ENCODE measurements at regions not wholly inside any gene's neighbourhood (a gene's known extent, or its start where the extent isn't known, plus 50 kb on each side); places are given as distances from the start of the nearest gene placed in this dataset.

GRCh38 chr16:85539629-85540291 is 73.4 kb upstream of the GSE1 start:
- DNase-seq (no peak), ATAC-seq (ENCODE audit: low read depth) (no peak)
- Histone ChIP-seq H2BK5ac (ENCODE audit: low read depth, low read length, poor library complexity, severe bottlenecking) (no peak overlapping the region), H4K91ac (ENCODE audit: insufficient read depth, low read depth, low read length) (no peak overlapping the region), H3K4me1 (ENCODE audit: control insufficient read depth, insufficient read depth, low read length) (peaks cover 11% of the 10 kb centered on the region; the same call in 1 of the 2 replicates), H3K14ac (replicated peaks; ENCODE audit: low read depth, low read length) (no peak overlapping the region), H2BK20ac (ENCODE audit: low read depth, low read length) (no peak overlapping the region), H3K23ac (ENCODE audit: low read depth, low read length) (no peak overlapping the region), H2AK5ac (ENCODE audit: low read depth, low read length) (no peak overlapping the region), H3K9ac (ENCODE audit: low read depth, low read length) (no peak overlapping the region), H3K27me3 (ENCODE audit: control insufficient read depth, insufficient read depth, low read length) (no peaks in the 10 kb centered on the region), H3K4ac (ENCODE audit: low read depth, low read length) (no peak overlapping the region), H3K18ac (ENCODE audit: low read depth, low read length) (no peak overlapping the region), H3K4me3 (ENCODE audit: insufficient read depth, low read depth, low read length) (no peak overlapping the region), H3K9me1 (ENCODE audit: insufficient read depth, low read length) (peaks cover 14% of the 10 kb centered on the region; the same call in 1 of the 2 replicates), H2AFZ (replicated peaks; ENCODE audit: low read length, poor library complexity) (no peak overlapping the region), H3K36me3 (ENCODE audit: control insufficient read depth, insufficient read depth, low read length) (peaks cover 4% of the 10 kb centered on the region; the same call in 1 of the 2 replicates), H4K8ac (ENCODE audit: low read depth in 2 of 2, low read length in 2 of 2) (no peak overlapping the region), H2BK120ac (ENCODE audit: low read depth, low read length) (no peak overlapping the region), H2AK9ac (replicated peaks; ENCODE audit: low read depth, low read length, poor library complexity) (no peak overlapping the region), H2BK15ac (ENCODE audit: low read depth, low read length) (no peak overlapping the region), H3K79me1 (ENCODE audit: low read depth in 1 of 2, low read length in 2 of 2) (peaks cover 8 to 43% of the 10 kb centered on the region in 2 experiments), H3K27ac (ENCODE audit: insufficient read depth, low read length) (no peak overlapping the region), H4K5ac (ENCODE audit: low read depth, low read length) (no peak overlapping the region), H4K20me1 (ENCODE audit: insufficient read depth, low read length) (peaks cover 33% of the 10 kb centered on the region), H3K9me3 (ENCODE audit: control insufficient read depth, insufficient read depth, low read length) (peaks cover 11% of the 10 kb centered on the region), H3K56ac (ENCODE audit: extremely low read depth, insufficient read depth, low read length) (no peak overlapping the region), H3K4me2 (ENCODE audit: low read depth, low read length) (no peak overlapping the region)
- 94% methylated on average over 6 of the region's 12 CpGs; no CpG with 5 or more reads in 1 of the 2 experiments for WGBS, 2 experiments (ENCODE audit: extremely low coverage in 2 of 2, insufficient read length in 1 of 2)
- dilution Hi-C loops (cut with HindIII; ENCODE audit: low sequenced_read_pairs, unreplicated experiment) = no loop called here
- no peak for TF ChIP-seq RAD21 (IDR thresholded peaks at IDR 0.05; ENCODE audit: low read length)
- no peak for TF ChIP-seq MAFK (IDR thresholded peaks at IDR 0.05; ENCODE audit: low read depth, low read length)
- no peak for TF ChIP-seq MAZ (IDR thresholded peaks at IDR 0.05; ENCODE audit: borderline replicate concordance, low read depth, low read length)
- TF ChIP-seq NFE2L2 (IDR thresholded peaks at IDR 0.05; ENCODE audit: low read depth, low read length) = no peak
- TF ChIP-seq CTCF (conservative IDR thresholded peaks at IDR 0.05; ENCODE audit: low read depth, low read length) = no peak
- no peak for TF ChIP-seq FOS (IDR thresholded peaks at IDR 0.05; ENCODE audit: low read depth, low read length)
- no peak for TF ChIP-seq POLR2A (IDR thresholded peaks at IDR 0.05; ENCODE audit: low read depth, low read length)
- TF ChIP-seq RFX5 (IDR thresholded peaks at IDR 0.05; ENCODE audit: low read depth, low read length) = no peak
- TF ChIP-seq CHD1 (IDR thresholded peaks at IDR 0.05; ENCODE audit: low read depth, low read length) = no peak
- no peak for TF ChIP-seq RCOR1 (IDR thresholded peaks at IDR 0.05; ENCODE audit: insufficient replicate concordance, low read length)
- TF ChIP-seq BHLHE40 (IDR thresholded peaks at IDR 0.05; ENCODE audit: low read depth, low read length) = no peak
- no peak for TF ChIP-seq MXI1 (IDR thresholded peaks at IDR 0.05; ENCODE audit: borderline replicate concordance, low read depth, low read length)
- TF ChIP-seq CEBPB (IDR thresholded peaks at IDR 0.05; ENCODE audit: low read depth, low read length) = no peak
- TF ChIP-seq USF2 (IDR thresholded peaks at IDR 0.05; ENCODE audit: low read depth, low read length) = no peak
- TF ChIP-seq SMC3 (IDR thresholded peaks at IDR 0.05; ENCODE audit: low read depth, low read length) = no peak
- TF ChIP-seq, protein P1, sequence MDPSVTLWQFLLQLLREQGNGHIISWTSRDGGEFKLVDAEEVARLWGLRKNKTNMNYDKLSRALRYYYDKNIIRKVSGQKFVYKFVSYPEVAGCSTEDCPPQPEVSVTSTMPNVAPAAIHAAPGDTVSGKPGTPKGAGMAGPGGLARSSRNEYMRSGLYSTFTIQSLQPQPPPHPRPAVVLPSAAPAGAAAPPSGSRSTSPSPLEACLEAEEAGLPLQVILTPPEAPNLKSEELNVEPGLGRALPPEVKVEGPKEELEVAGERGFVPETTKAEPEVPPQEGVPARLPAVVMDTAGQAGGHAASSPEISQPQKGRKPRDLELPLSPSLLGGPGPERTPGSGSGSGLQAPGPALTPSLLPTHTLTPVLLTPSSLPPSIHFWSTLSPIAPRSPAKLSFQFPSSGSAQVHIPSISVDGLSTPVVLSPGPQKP (IDR thresholded peaks at IDR 0.05; ENCODE audit: borderline replicate concordance, low read depth, low read length) = no peak
- in situ Hi-C loops (cut with MboI; ENCODE audit: low sequenced_read_pairs) = no loop called here
- ChIA-PET CTCF (no interaction called here), POLR2A (ENCODE audit: unreplicated experiment) (no interaction called here)
- intact Hi-C loops (cut with micrococcal nuclease) = no loop called here
- BruUV-seq (replicated peaks) = no TSS peak

All from IMR-90 (cell line).